NCI-H2107 (cell line): ENCODE measurements at regions not wholly inside any gene's neighbourhood (a gene's known extent, or its start where the extent isn't known, plus 50 kb on each side); places are given as distances from the start of the nearest gene placed in this dataset.
"Not testable (repeated sequence)": the region's sequence is repeated elsewhere in the genome, so short reads cannot be mapped to it uniquely, and the experiment has no call there.

ENCODE experiments used
- DNase-seq: peaks from one replicate; lab custom pipeline; 2025; lab: John Stamatoyannopoulos, UW

DNA sequence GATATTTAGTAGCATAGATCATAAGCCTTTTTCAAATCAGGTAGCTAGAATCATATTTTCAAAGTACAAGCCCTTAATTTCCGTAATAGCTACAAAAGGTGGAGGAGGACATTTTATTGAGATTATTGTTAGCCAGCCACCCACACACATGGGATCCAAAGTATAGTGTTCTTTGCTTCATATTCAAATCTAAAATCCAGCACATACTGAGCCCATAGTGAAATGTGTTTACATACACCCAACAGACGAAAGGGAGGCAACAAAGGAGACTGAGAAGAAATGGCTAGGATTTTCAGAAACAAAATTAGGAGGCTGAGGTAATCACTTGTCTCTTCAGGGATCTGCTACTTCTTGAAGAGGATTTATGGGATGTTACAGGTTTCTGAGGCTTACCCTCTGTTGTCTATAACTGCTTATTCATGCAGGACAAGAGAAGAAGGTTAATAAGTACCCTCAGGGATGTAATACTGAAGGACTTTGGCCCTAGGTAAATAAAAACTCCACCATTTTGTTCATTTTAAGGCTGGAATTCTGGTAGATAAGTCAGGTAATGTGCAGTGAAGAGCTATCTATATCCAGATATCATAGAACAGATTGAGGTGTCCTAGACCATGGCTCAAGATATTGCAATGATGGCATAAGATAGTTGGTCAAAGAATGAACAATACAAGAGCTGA is 182.1 kb downstream of the SPDYE17 start:
- DNase-seq, result not testable (repeated sequence)

GRCh38 chr7:76839879-76840278 is 192.3 kb downstream of the SPDYE17 start:
- DNase-seq, result not testable (repeated sequence)

DNA sequence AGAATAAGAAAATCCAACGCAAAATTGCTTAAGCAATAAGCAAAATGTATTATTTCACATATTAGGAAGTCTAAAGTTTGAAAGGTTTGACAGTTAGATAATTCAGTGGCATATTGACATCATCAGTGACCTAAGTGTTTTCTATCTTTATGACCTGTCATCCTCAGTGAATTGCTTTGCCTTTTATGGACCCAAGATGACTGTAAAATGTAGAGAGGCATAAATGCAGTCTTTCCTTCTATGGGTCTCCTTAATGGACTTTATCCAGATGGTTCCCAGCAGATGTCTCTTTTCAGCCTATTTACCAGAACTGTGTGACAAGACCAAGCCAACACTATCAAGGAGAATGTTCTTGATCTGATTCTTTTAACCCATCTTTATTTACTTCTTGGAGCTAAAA is 192.9 kb downstream of the SPDYE17 start:
- DNase-seq, result not testable (repeated sequence)

DNA sequence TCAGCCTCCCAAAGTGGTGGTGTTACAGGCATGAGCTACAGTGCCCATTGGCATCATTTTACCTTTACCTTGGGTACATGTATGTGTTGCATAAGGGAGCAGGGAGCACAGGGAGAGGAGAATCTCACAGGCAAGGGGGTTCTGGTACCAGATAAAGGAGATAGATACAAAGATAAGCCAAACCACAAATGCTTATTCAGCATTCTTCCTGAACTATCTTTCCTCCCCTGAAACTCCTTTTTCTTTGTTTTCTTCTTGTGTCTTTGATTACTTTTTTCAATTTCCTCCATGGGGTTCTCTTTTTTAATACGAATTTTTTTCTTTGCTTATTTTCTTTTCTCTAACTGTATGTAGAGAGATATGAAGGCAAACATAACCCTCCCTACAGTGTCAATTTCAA is 193.8 kb downstream of the SPDYE17 start:
- DNase-seq, result not testable (repeated sequence)

- not testable (repeated sequence) for DNase-seq
Observed at GRCh38 chr7:76829233-76829632, 202.2 kb upstream of the POMZP3 start.

DNA sequence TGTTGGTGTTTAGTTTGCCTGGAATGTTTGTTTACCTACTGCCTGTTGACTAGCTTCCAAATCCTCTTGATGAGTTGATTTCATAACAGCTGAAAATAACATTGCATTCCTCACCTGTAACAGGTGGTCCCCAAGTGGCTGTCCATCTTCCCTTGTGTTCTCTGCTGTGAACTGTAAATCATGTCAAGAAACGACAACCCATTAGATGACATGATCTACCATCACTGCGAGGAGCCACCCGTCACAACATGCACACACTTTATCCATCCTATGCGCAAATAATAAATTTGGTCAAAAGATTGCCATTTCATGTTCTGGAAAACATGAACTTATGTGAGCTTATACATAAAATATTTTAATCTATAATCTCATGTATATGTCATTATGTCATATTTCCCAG is 199.1 kb upstream of the POMZP3 start:
- DNase-seq, result not testable (repeated sequence)

- not testable (repeated sequence) for DNase-seq
Observed at GRCh38 chr7:76809856-76810255, 182.8 kb upstream of the POMZP3 start.

DNA sequence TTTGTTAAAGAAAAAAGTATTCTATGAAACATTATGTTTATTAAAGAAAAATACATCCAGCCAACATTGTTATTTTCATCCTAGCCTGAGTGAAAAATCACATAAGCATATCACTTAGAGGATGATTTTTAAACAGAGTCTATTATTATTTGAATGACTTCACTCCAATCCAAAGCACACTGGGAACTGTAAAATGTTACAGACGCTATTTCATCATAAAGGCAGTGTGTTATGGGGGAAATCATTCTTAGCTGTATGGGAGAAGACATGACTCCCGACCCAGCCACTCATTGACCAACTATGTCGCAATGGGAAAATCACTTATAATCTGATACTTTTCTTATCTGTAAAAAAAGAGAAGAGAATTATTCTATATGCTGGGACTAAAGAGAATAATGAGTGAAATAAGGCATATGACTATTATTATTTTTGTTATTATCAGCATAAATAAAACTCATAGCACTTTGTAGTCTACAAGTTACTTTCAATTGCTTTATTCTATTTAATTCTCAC is 180.6 kb upstream of the POMZP3 start:
- DNase-seq, result not testable (repeated sequence)

- DNase-seq, result not testable (repeated sequence)
Observed at GRCh38 chr7:76806460-76806859, 179.4 kb upstream of the POMZP3 start.

DNA sequence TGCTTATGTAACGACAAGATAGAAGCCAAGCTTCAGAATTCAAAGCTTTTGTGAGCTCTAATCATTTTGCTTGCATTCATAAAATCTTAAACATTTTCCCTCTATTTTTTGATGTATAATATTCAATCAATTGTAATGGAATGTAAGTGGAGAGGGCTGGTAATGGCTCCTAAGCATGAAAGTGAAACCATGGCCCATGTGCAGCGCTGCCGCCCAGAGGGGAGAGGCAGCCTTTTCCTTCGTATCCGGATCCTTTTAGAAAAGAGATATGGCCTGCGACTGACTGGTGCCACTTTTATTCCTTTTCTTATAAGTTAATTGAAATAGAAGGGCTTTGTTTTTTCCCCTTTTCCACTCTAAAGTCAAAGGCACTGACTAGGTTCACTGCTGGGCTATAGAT is 178.9 kb upstream of the POMZP3 start:
- DNase-seq, result not testable (repeated sequence)

DNA sequence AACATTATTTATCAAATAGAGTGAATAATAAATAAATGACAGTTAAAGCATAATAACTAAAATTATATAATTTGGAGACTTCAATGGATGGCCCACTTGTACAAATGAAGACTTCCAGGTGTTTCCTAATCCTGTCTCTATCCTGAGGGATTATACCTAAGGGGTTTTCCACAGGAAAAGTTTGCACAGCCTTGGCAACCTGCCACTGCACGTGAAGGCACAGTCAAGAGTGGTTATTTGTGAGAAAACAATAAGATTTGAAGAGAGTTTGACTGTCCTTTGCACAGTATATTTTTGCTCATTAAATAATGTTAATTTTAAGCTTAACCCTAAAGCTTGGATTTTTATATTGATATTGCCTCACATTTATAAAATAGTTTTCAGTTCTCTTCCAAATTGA is 178.2 kb upstream of the POMZP3 start:
- not testable (repeated sequence) for DNase-seq

GRCh38 chr7:76797639-76798038 is 170.6 kb upstream of the POMZP3 start:
- not testable (repeated sequence) for DNase-seq

GRCh38 chr7:76780693-76781092 is 153.6 kb upstream of the POMZP3 start:
- not testable (repeated sequence) for DNase-seq

DNA sequence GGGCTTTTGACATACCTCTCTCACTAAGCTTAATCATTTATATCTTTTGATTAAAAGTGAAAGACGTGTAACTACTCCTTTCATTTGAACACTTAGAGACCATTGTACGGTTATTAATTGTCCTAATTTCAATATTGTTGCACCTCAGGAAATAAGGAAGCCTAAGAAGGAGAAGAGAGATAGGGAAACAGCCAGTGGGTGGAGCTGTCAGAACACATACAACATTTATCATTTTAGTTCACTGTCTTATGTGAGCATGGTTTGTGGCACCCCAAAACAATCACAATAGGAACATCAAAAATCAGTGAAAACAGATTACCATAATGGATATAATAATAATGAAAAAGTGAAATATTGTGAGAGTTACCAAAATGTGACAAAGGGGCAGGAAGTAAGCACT is 147.2 kb upstream of the POMZP3 start:
- not testable (repeated sequence) for DNase-seq

- not testable (repeated sequence) for DNase-seq
Observed at GRCh38 chr7:76771980-76772379, 144.9 kb upstream of the POMZP3 start.

DNA sequence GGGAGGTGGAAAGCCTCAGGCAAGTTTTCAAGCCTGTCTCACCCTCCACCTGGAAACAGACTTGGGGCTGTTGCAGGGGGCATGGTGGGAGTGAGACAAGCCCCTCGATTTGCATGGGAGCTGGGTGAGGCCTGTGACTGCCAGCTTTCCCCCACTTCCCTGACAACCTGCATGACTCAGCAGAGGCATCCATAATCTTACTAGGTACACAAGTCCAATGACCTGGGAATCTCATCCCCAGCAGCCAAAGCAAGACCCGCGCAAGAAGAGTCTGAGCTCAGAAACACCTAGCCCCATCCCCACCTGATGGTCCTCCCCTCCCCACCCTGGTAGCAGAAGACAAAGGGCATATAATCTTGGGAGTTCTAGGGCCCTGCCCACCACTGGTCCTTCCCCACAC is 136.9 kb upstream of the POMZP3 start:
- not testable (repeated sequence) for DNase-seq

- DNase-seq, result not testable (repeated sequence)
Observed at GRCh38 chr7:76760546-76761220, 133.6 kb upstream of the POMZP3 start.

- DNase-seq, result not testable (repeated sequence)
Observed at GRCh38 chr7:76739538-76739937, 112.5 kb upstream of the POMZP3 start.

- not testable (repeated sequence) for DNase-seq
Observed at GRCh38 chr7:76736724-76737123, 109.6 kb upstream of the POMZP3 start.

GRCh38 chr7:76736091-76736490 is 109.0 kb upstream of the POMZP3 start:
- not testable (repeated sequence) for DNase-seq

- DNase-seq, result not testable (repeated sequence)
Observed at GRCh38 chr7:76735668-76736067, 108.6 kb upstream of the POMZP3 start.

DNA sequence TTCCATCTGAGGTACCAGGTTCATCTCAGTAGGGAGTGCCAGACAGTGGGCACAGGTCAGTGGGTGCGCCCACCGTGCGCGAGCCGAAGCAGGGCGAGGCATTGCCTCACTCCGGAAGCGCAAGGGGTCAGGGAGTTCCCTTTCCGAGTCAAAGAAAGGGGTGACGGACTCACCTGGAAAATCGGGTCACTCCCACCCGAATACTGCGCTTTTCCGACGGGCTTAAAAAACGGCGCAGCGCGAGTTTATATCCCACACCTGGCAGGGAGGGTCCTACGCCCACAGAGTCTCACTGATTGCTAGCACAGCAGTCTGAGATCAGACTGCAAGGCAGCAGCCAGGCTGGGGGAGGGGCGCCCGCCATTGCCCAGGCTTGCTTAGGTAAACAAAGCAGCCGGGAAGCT is 101.5 kb upstream of the POMZP3 start:
- DNase-seq, result not testable (repeated sequence)

DNA sequence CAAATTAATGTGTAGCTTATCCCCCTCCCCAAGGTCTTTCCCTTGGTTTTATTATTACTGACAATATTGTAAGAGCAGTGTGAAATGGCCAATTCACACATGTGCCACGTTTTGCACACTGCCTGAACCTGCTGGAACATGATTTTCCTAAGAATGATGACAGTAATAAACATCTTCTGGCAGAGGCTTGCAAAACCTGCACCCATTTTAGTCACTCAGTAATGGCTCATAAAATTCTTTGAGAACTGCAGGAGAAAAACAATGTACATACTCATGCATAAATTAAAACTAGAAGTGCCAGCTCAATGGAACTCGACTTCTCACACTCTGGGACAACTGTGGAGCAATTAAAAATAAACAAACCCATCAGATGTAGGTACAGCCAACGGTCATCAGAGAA is 96.8 kb upstream of the POMZP3 start:
- not testable (repeated sequence) for DNase-seq
